ENCODE measurements at regions not wholly inside any gene's neighbourhood (a gene's known extent, or its start where the extent isn't known, plus 50 kb on each side); places are given as distances from the start of the nearest gene placed in this dataset.

GRCh38 chr9:103761466-103761865 lies 332.6 kb upstream of the SMC2 start:
- DNase-seq (ENCODE audit: low read depth, low spot score), result no peak
- TF ChIP-seq, protein P1, sequence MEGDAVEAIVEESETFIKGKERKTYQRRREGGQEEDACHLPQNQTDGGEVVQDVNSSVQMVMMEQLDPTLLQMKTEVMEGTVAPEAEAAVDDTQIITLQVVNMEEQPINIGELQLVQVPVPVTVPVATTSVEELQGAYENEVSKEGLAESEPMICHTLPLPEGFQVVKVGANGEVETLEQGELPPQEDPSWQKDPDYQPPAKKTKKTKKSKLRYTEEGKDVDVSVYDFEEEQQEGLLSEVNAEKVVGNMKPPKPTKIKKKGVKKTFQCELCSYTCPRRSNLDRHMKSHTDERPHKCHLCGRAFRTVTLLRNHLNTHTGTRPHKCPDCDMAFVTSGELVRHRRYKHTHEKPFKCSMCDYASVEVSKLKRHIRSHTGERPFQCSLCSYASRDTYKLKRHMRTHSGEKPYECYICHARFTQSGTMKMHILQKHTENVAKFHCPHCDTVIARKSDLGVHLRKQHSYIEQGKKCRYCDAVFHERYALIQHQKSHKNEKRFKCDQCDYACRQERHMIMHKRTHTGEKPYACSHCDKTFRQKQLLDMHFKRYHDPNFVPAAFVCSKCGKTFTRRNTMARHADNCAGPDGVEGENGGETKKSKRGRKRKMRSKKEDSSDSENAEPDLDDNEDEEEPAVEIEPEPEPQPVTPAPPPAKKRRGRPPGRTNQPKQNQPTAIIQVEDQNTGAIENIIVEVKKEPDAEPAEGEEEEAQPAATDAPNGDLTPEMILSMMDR (conservative IDR thresholded peaks at IDR 0.05), result no peak
- Mint-ChIP-seq H3K4me3 (no peak overlapping the region), H3K27me3 (ENCODE audit: low read depth) (no peaks in the 10 kb centered on the region), H3K36me3 (ENCODE audit: low read depth) (no peaks in the 10 kb centered on the region), H3K27ac (ENCODE audit: unreplicated experiment) (no peak overlapping the region), H3K4me1 (peaks cover 6% of the 10 kb centered on the region), H3K9me3 (no peaks in the 10 kb centered on the region)

- no peak overlapping the region for H3K27ac Mint-ChIP-seq (ENCODE audit: unreplicated experiment)
- no peaks in the 10 kb centered on the region for H3K36me3 Mint-ChIP-seq (ENCODE audit: low read depth)
- DNase-seq (ENCODE audit: low read depth, low spot score), result no peak
- no peaks in the 10 kb centered on the region for H3K9me3 Mint-ChIP-seq
- peaks cover 6% of the 10 kb centered on the region for H3K27me3 Mint-ChIP-seq (ENCODE audit: low read depth)
- H3K4me3 Mint-ChIP-seq, result no peak overlapping the region
- no peaks in the 10 kb centered on the region for H3K4me1 Mint-ChIP-seq
- TF ChIP-seq, protein P1 (conservative IDR thresholded peaks at IDR 0.05), result peak; percentile 54
Observed at GRCh38 chr9:103789686-103790085, 304.4 kb upstream of the SMC2 start.

- Mint-ChIP-seq H3K9me3 (no peaks in the 10 kb centered on the region), H3K4me1 (no peaks in the 10 kb centered on the region), H3K36me3 (ENCODE audit: low read depth) (no peaks in the 10 kb centered on the region), H3K4me3 (no peak overlapping the region), H3K27ac (ENCODE audit: unreplicated experiment) (no peak overlapping the region), H3K27me3 (ENCODE audit: low read depth) (no peaks in the 10 kb centered on the region)
- TF ChIP-seq, protein P1 (conservative IDR thresholded peaks at IDR 0.05), result no peak
- DNase-seq (ENCODE audit: low read depth, low spot score), result no peak
Observed at GRCh38 chr9:103798620-103799019, 295.5 kb upstream of the SMC2 start.

- TF ChIP-seq, protein P1 (conservative IDR thresholded peaks at IDR 0.05), result no peak
- Mint-ChIP-seq H3K27ac (ENCODE audit: unreplicated experiment) (no peak overlapping the region), H3K4me3 (no peak overlapping the region), H3K36me3 (ENCODE audit: low read depth) (no peaks in the 10 kb centered on the region), H3K4me1 (no peaks in the 10 kb centered on the region), H3K9me3 (no peaks in the 10 kb centered on the region), H3K27me3 (ENCODE audit: low read depth) (no peaks in the 10 kb centered on the region)
- DNase-seq (ENCODE audit: low read depth, low spot score), result no peak
Observed at GRCh38 chr9:103799959-103800358, 294.1 kb upstream of the SMC2 start.

DNA sequence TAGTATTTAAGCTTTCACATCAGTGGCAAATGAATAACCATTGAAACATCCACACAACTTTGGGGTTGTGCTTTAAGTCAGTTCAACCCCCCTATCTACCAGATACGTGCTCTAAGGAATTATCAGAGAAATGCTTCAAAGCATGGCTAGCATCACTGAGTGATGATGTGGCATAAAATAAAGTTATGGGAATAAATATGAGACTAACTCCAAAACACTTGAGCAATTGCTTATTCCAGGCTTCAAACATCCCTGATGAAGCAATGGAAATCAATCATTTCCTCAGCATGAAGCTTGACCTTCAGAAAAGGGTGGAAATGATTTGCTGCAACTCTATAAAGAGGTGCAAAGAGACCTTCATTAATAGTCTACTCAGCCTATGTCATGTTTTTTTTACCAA lies 292.0 kb upstream of the SMC2 start:
- Mint-ChIP-seq H3K36me3 (ENCODE audit: low read depth) (no peaks in the 10 kb centered on the region), H3K4me3 (no peak overlapping the region), H3K4me1 (no peaks in the 10 kb centered on the region), H3K27ac (ENCODE audit: unreplicated experiment) (no peak overlapping the region), H3K9me3 (no peaks in the 10 kb centered on the region), H3K27me3 (ENCODE audit: low read depth) (no peaks in the 10 kb centered on the region)
- DNase-seq (ENCODE audit: low read depth, low spot score), result no peak
- TF ChIP-seq, protein P1 (conservative IDR thresholded peaks at IDR 0.05), result no peak

- TF ChIP-seq, protein P1 (conservative IDR thresholded peaks at IDR 0.05), result no peak
- Mint-ChIP-seq H3K4me3 (no peak overlapping the region), H3K9me3 (no peaks in the 10 kb centered on the region), H3K27me3 (ENCODE audit: low read depth) (no peaks in the 10 kb centered on the region), H3K4me1 (no peaks in the 10 kb centered on the region), H3K27ac (ENCODE audit: unreplicated experiment) (no peak overlapping the region), H3K36me3 (ENCODE audit: low read depth) (no peaks in the 10 kb centered on the region)
- no peak for DNase-seq (ENCODE audit: low read depth, low spot score)
Observed at GRCh38 chr9:103803245-103803644, 290.9 kb upstream of the SMC2 start.
